HepG2 (cell line): ENCODE measurements at regions not wholly inside any gene's neighbourhood (a gene's known extent, or its start where the extent isn't known, plus 50 kb on each side); places are given as distances from the start of the nearest gene placed in this dataset.
"Not testable (repeated sequence)": the region's sequence is repeated elsewhere in the genome, so short reads cannot be mapped to it uniquely, and the experiment has no call there.

ENCODE experiments used
- ATAC-seq: fragments of 200-7000 bp; cut with Tn5 transposase; 3 replicates; pipeline ENCODE4 v1.9.1; 2020; ENCODE audit warnings: mild to moderate bottlenecking, moderate library complexity
- BruUV-seq: library from RNA; stranded (reverse); fragments of 400-500 nt; replicated peaks from 2 replicates; lab custom pipeline; 2021; lab: Mats Ljungman, UMichigan
- CTCF ChIA-PET: fragments of 300-600 bp; formaldehyde crosslinking; extraction: SDS; loops from one replicate; lab custom pipeline; 2021; ENCODE audit warnings: low total read pairs, inconsistent platforms, low intra/inter-chr PET ratio; lab: Yijun Ruan, JAX
- POLR2A ChIA-PET: fragments of 350-600 bp; sonication (Branson Sonifier 250); formaldehyde crosslinking; loops from one replicate; lab custom pipeline; 2020; ENCODE audit warnings: antibody characterized with exemption, inconsistent platforms; lab: Yijun Ruan, JAX
- DNase-seq: peaks from one replicate; pipeline ENCODE4 v3.0.0-alpha.2; 2015; ENCODE audit warnings: low spot score
- FAIRE-seq: peaks from 3 replicates; lab custom pipeline; 2011; peaks lifted over from hg19 to GRCh38; lab: Jason Lieb, UNC
- H2AFZ ChIP-seq: one replicate; pipeline ENCODE4 v1.6.1; 2011; ENCODE audit warnings: low read length, inconsistent platforms
- H3K27ac ChIP-seq: fragments of 300-600 bp; 3 replicates; pipeline ENCODE4 v1.8.0; 2011; ENCODE audit warnings: mixed run types, mild to moderate bottlenecking, mixed read lengths, low read length, inconsistent platforms; ENCODE audit not compliant: insufficient read depth; ENCODE audit errors: extremely low read length
- H3K27me3 ChIP-seq, 2 experiments: fragments of 200-600 bp in 1 of 2; 2 replicates in 1 of 2; 3 replicates in 1 of 2; pipeline versions ENCODE4 v1.6.0 to v1.8.0; 2011; ENCODE audit warnings: low read length in 2 of 2, mild to moderate bottlenecking in 2 of 2, moderate library complexity in 2 of 2, inconsistent platforms in 1 of 2; ENCODE audit not compliant: insufficient read depth in 2 of 2, control insufficient read depth in 1 of 2
- H3K36me3 ChIP-seq, 2 experiments: fragments of 200-600 bp in 1 of 2; replicated peaks in 1 of 2; 2 replicates in 1 of 2; 3 replicates in 1 of 2; pipeline versions ENCODE4 v1.5.1 to v1.8.0; 2011; ENCODE audit warnings: low read length in 2 of 2, inconsistent platforms in 1 of 2; ENCODE audit not compliant: insufficient read depth in 2 of 2, control insufficient read depth in 1 of 2
- H3K4me1 ChIP-seq: 2 replicates; pipeline ENCODE4 v1.5.1; 2012; ENCODE audit warnings: low read length, inconsistent platforms; ENCODE audit not compliant: insufficient read depth
- H3K4me2 ChIP-seq: 2 replicates; pipeline ENCODE4 v1.6.0; 2011; ENCODE audit warnings: low read depth, low read length, inconsistent platforms
- H3K4me3 ChIP-seq, 3 experiments: fragments of 200-600 bp in 1 of 3; sonication (generic), shearing (Covaris generic) in 1 of 3; replicated peaks in 1 of 3; 2 replicates each; pipeline ENCODE4 v1.5.1; 2011 to 2016; ENCODE audit warnings: low read length in 3 of 3, inconsistent platforms in 2 of 3, low read depth in 2 of 3, mild to moderate bottlenecking in 2 of 3, control low read depth in 1 of 3, mixed read lengths in 1 of 3; ENCODE audit not compliant: insufficient read depth in 1 of 3
- H3K79me2 ChIP-seq: one replicate; pipeline ENCODE4 v1.6.1; 2011; ENCODE audit warnings: low read length, inconsistent platforms; ENCODE audit not compliant: insufficient read depth
- H3K9ac ChIP-seq: 2 replicates; pipeline ENCODE4 v1.6.0; 2011; ENCODE audit warnings: mild to moderate bottlenecking, low read depth, low read length, inconsistent platforms; ENCODE audit not compliant: insufficient read depth
- H3K9me3 ChIP-seq: 2 replicates; pipeline ENCODE4 v1.5.1; 2012; ENCODE audit warnings: mild to moderate bottlenecking, low read length
- H4K20me1 ChIP-seq: 2 replicates; pipeline ENCODE4 v1.6.0; 2011; ENCODE audit warnings: inconsistent platforms, mild to moderate bottlenecking, low read length, moderate library complexity; ENCODE audit not compliant: insufficient read depth
- BCLAF1 ChIP-seq: fragments of 450-650 bp; IDR thresholded peaks from 2 replicates; pipeline ENCODE4 v1.6.1; 2017; ENCODE audit warnings: mild to moderate bottlenecking
- MYNN ChIP-seq: sonication (generic); formaldehyde crosslinking; IDR thresholded peaks from 2 replicates; pipeline ENCODE4 v1.4.0; 2020; ENCODE audit warnings: mild to moderate bottlenecking, low read depth, missing genetic modification reagents
- ZZZ3 ChIP-seq: sonication (generic); formaldehyde crosslinking; IDR thresholded peaks from 2 replicates; pipeline ENCODE4 v1.4.0; 2020; ENCODE audit warnings: missing genetic modification reagents, mild to moderate bottlenecking, borderline replicate concordance
- WGBS: methylation state at CpG from one replicate; pipeline ENCODE4 v1.1.6; 2017; ENCODE audit warnings: low lambda C conversion rate; 5-methylcytosine and 5-hydroxymethylcytosine counted together
- in situ Hi-C: cut with HindIII; loops from 2 replicates; pipeline ENCODE4 v1.10.0; 2017; ENCODE audit warnings: low pct_unique_long_range_greater_than_20kb; ENCODE audit not compliant: extremely low pct_ligation_motif_present
- intact Hi-C: fragments of 100-400 bp; cut with micrococcal nuclease; formaldehyde crosslinking; loops from one replicate; pipeline ENCODE4 v1.10.0; 2022; ENCODE audit not compliant: unreplicated experiment

GRCh38 chr2:182608181-182608845 lies 107.7 kb upstream of the DNAJC10 start:
- H3K4me1 ChIP-seq, result no peaks in the 10 kb centered on the region
- no peak for ATAC-seq
- H3K27me3 ChIP-seq, result no peaks in the 10 kb centered on the region
- intact Hi-C loops, result no loop called here
- no peak for TF ChIP-seq BCLAF1
- no peak for TF ChIP-seq MYNN
- TF ChIP-seq ZZZ3 (CRISPR knock-in tag), result no peak
- TF ChIP-seq, all 625 proteins: peak for 0
- Histone ChIP-seq H3K4me2 (no peak overlapping the region), H4K20me1 (no peaks in the 10 kb centered on the region), H3K79me2 (no peaks in the 10 kb centered on the region), H3K9me3 (no peaks in the 10 kb centered on the region), H3K4me3 (no peak overlapping the region), H2AFZ (no peak overlapping the region), H3K27ac (no peak overlapping the region), H3K36me3 (no peaks in the 10 kb centered on the region), H3K9ac (no peak overlapping the region)
- no TSS peak for BruUV-seq
- DNase-seq (no peak), FAIRE-seq (no peak)
- in situ Hi-C loops, result no loop called here
- CTCF ChIA-PET, result no interaction called here
- 75% methylated on average over 47 of the region's 48 CpGs for WGBS
- POLR2A ChIA-PET, result no interaction called here

- H3K9me3 ChIP-seq, H3K27me3 ChIP-seq, POLR2A ChIA-PET, H3K36me3 ChIP-seq, H4K20me1 ChIP-seq, H3K27ac ChIP-seq, in situ Hi-C loops, H3K4me1 ChIP-seq, H2AFZ ChIP-seq, H3K79me2 ChIP-seq, CTCF ChIA-PET, H3K4me2 ChIP-seq, BruUV-seq, DNase-seq, ATAC-seq, H3K4me3 ChIP-seq, H3K9ac ChIP-seq, FAIRE-seq, intact Hi-C loops: not testable (repeated sequence)
- WGBS, result 36% methylated on average over 4 of the region's 4 CpGs
These were observed 107.1 kb upstream of the DNAJC10 start for GRCh38 chr2:182609005-182609404.
